HL-60 (cell line): ENCODE measurements at regions not wholly inside any gene's neighbourhood (a gene's known extent, or its start where the extent isn't known, plus 50 kb on each side); places are given as distances from the start of the nearest gene placed in this dataset.

ENCODE experiments used
- DNase-seq, 2 experiments: peaks; one replicate each; pipeline ENCODE4 v3.0.0-alpha.2; 2010 to 2020; ENCODE audit warnings: low read depth in 1 of 2, low spot score in 1 of 2
- H3K27ac ChIP-seq: fragments of 250-450 bp; sonication (Bioruptor Pico); replicated peaks from 2 replicates; pipeline ENCODE4 v1.5.1; 2020; ENCODE audit warnings: mild to moderate bottlenecking, moderate library complexity
- H3K27me3 ChIP-seq: fragments of 250-450 bp; sonication (Bioruptor Pico); 2 replicates; pipeline ENCODE4 v1.5.1; 2021; ENCODE audit warnings: mild to moderate bottlenecking, moderate library complexity; ENCODE audit not compliant: insufficient read depth, poor library complexity, severe bottlenecking
- H3K4me3 ChIP-seq: replicated peaks from 2 replicates; pipeline ENCODE4 v1.5.1; 2011; ENCODE audit warnings: mild to moderate bottlenecking, control low read depth, low read length; ENCODE audit not compliant: insufficient read depth
- GABPA ChIP-seq: IDR thresholded peaks from 2 replicates; pipeline ENCODE4 v1.6.1; 2012; ENCODE audit warnings: low read depth
- POLR2AphosphoS5 ChIP-seq: IDR thresholded peaks from 2 replicates; pipeline ENCODE4 v1.6.1; 2012; ENCODE audit warnings: low read depth
- SPI1 ChIP-seq: IDR thresholded peaks from 2 replicates; pipeline ENCODE4 v1.6.1; 2012; ENCODE audit warnings: low read depth, mild to moderate bottlenecking, borderline replicate concordance
- TF ChIP-seq, protein P1 (sequence below): IDR thresholded peaks from 2 replicates; pipeline ENCODE4 v1.6.1; 2012; ENCODE audit warnings: low read depth; ENCODE audit not compliant: insufficient replicate concordance
- TF ChIP-seq, protein P2 (sequence below): IDR thresholded peaks from one replicate; pipeline ENCODE4 v1.5.1; 2011; ENCODE audit warnings: low read length, control low read depth, inconsistent platforms; ENCODE audit not compliant: insufficient read depth

DNA sequence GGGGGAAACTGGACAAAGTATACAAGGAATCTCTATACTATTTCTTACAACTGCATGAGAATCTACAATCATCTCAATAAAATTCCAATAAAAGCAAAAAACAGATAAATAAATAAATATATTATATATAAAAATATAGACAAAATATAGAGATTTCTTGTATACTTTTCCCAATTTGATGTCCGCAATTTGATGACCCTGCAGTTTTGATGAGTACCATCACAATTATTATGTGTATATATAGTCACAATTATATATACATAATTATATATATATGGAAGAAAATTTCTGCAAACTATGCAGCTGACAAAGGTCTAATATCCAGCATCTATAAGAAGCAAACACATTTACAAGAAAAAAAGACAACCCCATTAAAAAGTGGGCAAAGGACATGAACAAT is 169.2 kb upstream of the ATXN1 start:
- no peak for TF ChIP-seq POLR2AphosphoS5
- TF ChIP-seq, protein P1, sequence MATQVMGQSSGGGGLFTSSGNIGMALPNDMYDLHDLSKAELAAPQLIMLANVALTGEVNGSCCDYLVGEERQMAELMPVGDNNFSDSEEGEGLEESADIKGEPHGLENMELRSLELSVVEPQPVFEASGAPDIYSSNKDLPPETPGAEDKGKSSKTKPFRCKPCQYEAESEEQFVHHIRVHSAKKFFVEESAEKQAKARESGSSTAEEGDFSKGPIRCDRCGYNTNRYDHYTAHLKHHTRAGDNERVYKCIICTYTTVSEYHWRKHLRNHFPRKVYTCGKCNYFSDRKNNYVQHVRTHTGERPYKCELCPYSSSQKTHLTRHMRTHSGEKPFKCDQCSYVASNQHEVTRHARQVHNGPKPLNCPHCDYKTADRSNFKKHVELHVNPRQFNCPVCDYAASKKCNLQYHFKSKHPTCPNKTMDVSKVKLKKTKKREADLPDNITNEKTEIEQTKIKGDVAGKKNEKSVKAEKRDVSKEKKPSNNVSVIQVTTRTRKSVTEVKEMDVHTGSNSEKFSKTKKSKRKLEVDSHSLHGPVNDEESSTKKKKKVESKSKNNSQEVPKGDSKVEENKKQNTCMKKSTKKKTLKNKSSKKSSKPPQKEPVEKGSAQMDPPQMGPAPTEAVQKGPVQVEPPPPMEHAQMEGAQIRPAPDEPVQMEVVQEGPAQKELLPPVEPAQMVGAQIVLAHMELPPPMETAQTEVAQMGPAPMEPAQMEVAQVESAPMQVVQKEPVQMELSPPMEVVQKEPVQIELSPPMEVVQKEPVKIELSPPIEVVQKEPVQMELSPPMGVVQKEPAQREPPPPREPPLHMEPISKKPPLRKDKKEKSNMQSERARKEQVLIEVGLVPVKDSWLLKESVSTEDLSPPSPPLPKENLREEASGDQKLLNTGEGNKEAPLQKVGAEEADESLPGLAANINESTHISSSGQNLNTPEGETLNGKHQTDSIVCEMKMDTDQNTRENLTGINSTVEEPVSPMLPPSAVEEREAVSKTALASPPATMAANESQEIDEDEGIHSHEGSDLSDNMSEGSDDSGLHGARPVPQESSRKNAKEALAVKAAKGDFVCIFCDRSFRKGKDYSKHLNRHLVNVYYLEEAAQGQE, result no peak
- no peak for TF ChIP-seq GABPA
- TF ChIP-seq, protein P2, sequence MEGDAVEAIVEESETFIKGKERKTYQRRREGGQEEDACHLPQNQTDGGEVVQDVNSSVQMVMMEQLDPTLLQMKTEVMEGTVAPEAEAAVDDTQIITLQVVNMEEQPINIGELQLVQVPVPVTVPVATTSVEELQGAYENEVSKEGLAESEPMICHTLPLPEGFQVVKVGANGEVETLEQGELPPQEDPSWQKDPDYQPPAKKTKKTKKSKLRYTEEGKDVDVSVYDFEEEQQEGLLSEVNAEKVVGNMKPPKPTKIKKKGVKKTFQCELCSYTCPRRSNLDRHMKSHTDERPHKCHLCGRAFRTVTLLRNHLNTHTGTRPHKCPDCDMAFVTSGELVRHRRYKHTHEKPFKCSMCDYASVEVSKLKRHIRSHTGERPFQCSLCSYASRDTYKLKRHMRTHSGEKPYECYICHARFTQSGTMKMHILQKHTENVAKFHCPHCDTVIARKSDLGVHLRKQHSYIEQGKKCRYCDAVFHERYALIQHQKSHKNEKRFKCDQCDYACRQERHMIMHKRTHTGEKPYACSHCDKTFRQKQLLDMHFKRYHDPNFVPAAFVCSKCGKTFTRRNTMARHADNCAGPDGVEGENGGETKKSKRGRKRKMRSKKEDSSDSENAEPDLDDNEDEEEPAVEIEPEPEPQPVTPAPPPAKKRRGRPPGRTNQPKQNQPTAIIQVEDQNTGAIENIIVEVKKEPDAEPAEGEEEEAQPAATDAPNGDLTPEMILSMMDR, result no peak
- TF ChIP-seq SPI1, result no peak
- H3K27ac ChIP-seq, result no peak overlapping the region
- no peak overlapping the region for H3K4me3 ChIP-seq
- no peaks in the 10 kb centered on the region for H3K27me3 ChIP-seq
- DNase-seq, result no peak

DNA sequence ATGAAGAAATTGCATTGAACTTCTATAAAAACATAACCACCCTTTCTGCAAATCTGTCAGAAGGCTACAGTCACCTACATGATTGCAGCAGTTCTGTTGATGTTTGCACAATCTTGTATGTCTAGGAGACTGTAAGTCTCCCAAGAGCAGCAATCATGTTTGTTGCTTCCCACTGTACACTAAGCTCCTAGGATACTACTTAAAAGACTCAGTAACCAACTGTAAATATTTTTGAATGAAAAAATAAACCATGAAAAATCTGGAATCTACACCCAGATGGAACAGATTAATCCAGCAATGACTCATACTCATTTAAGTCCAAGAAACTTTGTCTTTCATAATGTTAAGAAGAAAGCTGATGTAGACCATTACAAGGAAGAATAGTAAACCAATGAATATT is 168.5 kb upstream of the ATXN1 start:
- H3K4me3 ChIP-seq, result no peak overlapping the region
- no peak overlapping the region for H3K27ac ChIP-seq
- H3K27me3 ChIP-seq, result no peaks in the 10 kb centered on the region
- no peak for DNase-seq
- no peak for TF ChIP-seq SPI1
- TF ChIP-seq POLR2AphosphoS5, result no peak
- TF ChIP-seq GABPA, result no peak

DNA sequence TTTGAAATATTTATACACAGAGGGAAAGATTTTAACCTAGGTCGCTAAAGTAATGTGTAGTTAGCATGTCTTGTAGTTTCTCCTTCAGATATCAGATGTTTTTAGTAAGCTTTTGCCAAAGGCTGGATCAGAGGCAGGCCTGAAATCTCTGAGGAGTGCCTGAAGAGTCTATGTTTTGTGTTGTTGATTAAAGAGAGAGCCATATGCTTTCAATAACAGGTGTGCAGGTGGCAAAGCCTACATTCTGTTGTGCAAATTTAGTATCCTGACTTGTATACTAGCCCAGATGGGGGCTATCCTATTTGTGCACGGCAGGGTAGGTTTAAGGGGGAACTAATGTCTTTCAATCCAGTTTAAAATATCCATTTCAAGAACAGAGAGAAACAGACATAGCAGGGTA is 167.1 kb upstream of the ATXN1 start:
- no peaks in the 10 kb centered on the region for H3K27me3 ChIP-seq
- TF ChIP-seq POLR2AphosphoS5, result no peak
- no peak for TF ChIP-seq GABPA
- TF ChIP-seq, protein P1, result no peak
- TF ChIP-seq SPI1, result no peak
- TF ChIP-seq, protein P2, result no peak
- no peak for DNase-seq

DNA sequence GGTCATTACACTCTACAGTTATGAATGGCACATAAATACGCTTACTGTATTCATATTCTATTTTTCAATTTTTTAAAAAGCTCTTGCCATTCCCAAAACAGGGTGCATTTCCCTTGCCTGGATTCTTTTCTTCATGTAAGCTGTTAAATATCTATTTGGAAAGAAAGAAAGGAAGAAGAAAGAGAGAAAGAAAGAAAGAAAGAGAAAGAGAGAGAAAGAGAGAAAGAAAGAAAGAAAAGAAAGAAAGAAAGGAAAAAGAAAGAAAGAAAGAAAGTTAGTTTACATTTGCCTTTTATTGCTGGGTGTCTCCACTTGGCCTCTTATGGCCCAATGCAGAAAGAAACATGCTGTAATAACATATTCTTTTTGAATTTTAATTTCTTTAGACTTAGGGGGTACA is 165.9 kb upstream of the ATXN1 start:
- H3K4me3 ChIP-seq, result no peak overlapping the region
- DNase-seq, result no peak
- H3K27me3 ChIP-seq, result no peaks in the 10 kb centered on the region
- H3K27ac ChIP-seq, result no peak overlapping the region
- no peak for TF ChIP-seq SPI1
- no peak for TF ChIP-seq GABPA
- TF ChIP-seq, protein P1, result no peak
- no peak for TF ChIP-seq POLR2AphosphoS5
- TF ChIP-seq, protein P2, result no peak

More for the DNA sequence above, 167.1 kb upstream of the ATXN1 start:
- H3K27ac ChIP-seq, result no peak overlapping the region
- no peak overlapping the region for H3K4me3 ChIP-seq
